DND-41 (cell line): ENCODE measurements at regions not wholly inside any gene's neighbourhood (a gene's known extent, or its start where the extent isn't known, plus 50 kb on each side); places are given as distances from the start of the nearest gene placed in this dataset.

Experiments used
- EZH2 ChIP-seq: IDR thresholded peaks from 3 replicates; pipeline ENCODE4 v1.6.1; 2012; ENCODE audit warnings: borderline replicate concordance, low read depth, mild to moderate bottlenecking, moderate library complexity, low read length, inconsistent platforms; ENCODE audit not compliant: severe bottlenecking
- TF ChIP-seq, protein P1 (sequence below): IDR thresholded peaks from 2 replicates; pipeline ENCODE4 v1.5.1; 2012; ENCODE audit warnings: borderline replicate concordance, low read length, moderate library complexity, mild to moderate bottlenecking; ENCODE audit not compliant: poor library complexity, severe bottlenecking; ENCODE audit errors: extremely low read depth

DNA sequence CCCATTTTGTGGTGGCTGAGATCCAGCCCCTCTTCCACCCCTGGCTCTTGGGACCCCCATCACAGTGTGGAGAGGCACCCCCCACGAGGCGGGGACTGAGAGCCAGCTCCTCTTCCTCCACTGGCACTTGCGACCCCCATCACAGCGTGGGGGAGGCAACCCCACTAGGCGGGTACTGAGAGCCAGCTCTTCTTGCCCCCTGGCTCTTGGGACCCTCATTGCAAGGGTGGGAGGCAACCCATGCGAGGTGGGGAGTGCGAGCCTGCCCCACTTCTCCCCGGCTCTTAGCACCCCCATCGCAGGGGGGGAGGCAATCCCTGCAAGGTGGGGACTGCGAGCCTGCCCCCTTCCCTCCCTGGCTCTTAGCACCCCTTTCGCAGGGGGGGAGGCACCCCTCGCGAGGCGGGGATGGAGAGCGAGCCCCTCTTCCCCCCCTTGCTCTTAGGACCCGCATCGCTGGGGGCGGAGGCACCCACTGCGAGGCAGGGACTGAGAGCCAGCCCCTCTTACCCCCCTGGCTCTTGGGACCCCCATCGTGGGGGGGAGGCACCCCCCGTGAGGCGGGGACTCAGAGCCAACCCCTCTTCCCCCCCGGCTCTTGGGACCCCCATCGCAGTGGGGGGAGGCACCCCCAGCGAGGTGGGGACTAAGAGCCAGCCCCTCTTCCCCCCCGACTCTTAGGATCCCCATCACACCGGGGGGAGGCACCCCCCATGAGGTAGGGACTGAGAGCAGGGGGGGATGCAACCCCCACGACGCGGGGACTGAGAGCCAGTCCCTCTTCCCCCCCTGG, 364.6 kb upstream of the SPRY2 start:
- TF ChIP-seq, protein P1, sequence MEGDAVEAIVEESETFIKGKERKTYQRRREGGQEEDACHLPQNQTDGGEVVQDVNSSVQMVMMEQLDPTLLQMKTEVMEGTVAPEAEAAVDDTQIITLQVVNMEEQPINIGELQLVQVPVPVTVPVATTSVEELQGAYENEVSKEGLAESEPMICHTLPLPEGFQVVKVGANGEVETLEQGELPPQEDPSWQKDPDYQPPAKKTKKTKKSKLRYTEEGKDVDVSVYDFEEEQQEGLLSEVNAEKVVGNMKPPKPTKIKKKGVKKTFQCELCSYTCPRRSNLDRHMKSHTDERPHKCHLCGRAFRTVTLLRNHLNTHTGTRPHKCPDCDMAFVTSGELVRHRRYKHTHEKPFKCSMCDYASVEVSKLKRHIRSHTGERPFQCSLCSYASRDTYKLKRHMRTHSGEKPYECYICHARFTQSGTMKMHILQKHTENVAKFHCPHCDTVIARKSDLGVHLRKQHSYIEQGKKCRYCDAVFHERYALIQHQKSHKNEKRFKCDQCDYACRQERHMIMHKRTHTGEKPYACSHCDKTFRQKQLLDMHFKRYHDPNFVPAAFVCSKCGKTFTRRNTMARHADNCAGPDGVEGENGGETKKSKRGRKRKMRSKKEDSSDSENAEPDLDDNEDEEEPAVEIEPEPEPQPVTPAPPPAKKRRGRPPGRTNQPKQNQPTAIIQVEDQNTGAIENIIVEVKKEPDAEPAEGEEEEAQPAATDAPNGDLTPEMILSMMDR: no peak
- TF ChIP-seq EZH2: no peak
